SK-N-MC (cell line): ENCODE measurements at regions not wholly inside any gene's neighbourhood (a gene's known extent, or its start where the extent isn't known, plus 50 kb on each side); places are given as distances from the start of the nearest gene placed in this dataset.

Experiments
- EZH2 ChIP-seq: fragments of 200-600 bp; sonication (generic); IDR thresholded peaks from one replicate; pipeline ENCODE4 v1.6.1; 2017; ENCODE audit warnings: antibody characterized with exemption
- POLR2AphosphoS5 ChIP-seq: IDR thresholded peaks from 2 replicates; pipeline ENCODE4 v1.6.1; 2012; ENCODE audit warnings: mild to moderate bottlenecking, low read depth, low read length, borderline replicate concordance

DNA sequence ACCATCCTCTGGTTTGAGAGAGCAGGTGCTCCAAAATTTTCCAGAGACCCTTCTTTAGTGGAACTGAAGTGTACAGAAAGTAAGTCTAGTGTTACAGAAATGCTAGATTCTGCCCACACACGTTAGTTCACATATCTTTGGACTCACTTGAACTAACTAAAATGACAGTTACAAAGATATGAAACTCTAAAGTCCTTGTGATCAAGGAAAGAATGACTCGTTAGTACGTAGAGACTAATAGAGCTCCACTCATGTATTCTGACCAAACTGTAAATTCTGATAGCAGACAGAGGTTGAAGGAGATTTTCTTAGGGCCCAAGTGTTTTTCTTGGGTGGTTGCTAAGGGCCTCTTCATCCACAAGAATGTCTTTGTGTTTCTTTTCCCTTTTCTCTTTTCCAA, 491.5 kb upstream of the B3GALT2 start:
- TF ChIP-seq POLR2AphosphoS5 (no peak), EZH2 (no peak)
